Muscle layer of duodenum (tissue), 2 donors: ENCODE measurements at regions not wholly inside any gene's neighbourhood (a gene's known extent, or its start where the extent isn't known, plus 50 kb on each side); places are given as distances from the start of the nearest gene placed in this dataset.
"Not testable (repeated sequence)": the region's sequence is repeated elsewhere in the genome, so short reads cannot be mapped to it uniquely, and the experiment has no call there.

Experiments
- H3K27ac ChIP-seq: one replicate; pipeline ENCODE4 v1.7.0; 2013; ENCODE audit warnings: mild to moderate bottlenecking, low read length
- H3K27me3 ChIP-seq: one replicate; pipeline ENCODE4 v1.7.0; 2013; ENCODE audit warnings: low read depth, mild to moderate bottlenecking, control low read depth, low read length
- H3K36me3 ChIP-seq, 2 donors: one replicate each; pipeline ENCODE4 v1.7.0; 2013; ENCODE audit warnings: low read length in 2 of 2, control low read depth in 1 of 2, mild to moderate bottlenecking in 1 of 2; ENCODE audit not compliant: insufficient read depth in 2 of 2, control insufficient read depth in 1 of 2
- H3K4me1 ChIP-seq, 2 donors: one replicate each; pipeline ENCODE4 v1.7.0; 2013; ENCODE audit warnings: low read length in 2 of 2, mild to moderate bottlenecking in 2 of 2, control low read depth in 1 of 2, moderate library complexity in 1 of 2; ENCODE audit not compliant: insufficient read depth in 2 of 2, control insufficient read depth in 1 of 2
- H3K4me3 ChIP-seq, 2 donors: one replicate each; pipeline ENCODE4 v1.7.0; 2013; ENCODE audit warnings: low read length in 2 of 2, low read depth in 1 of 2, mild to moderate bottlenecking in 1 of 2
- H3K9me3 ChIP-seq, 2 donors: one replicate each; pipeline ENCODE4 v1.7.0; 2013; ENCODE audit warnings: low read length in 2 of 2, control low read depth in 1 of 2, mild to moderate bottlenecking in 1 of 2; ENCODE audit not compliant: control insufficient read depth in 1 of 2
- donor health status: healthy.

- H3K4me3 ChIP-seq = no peak overlapping the region
- no peaks in the 10 kb centered on the region for H3K27me3 ChIP-seq
- H3K4me1 ChIP-seq = no peaks in the 10 kb centered on the region
- H3K27ac ChIP-seq = no peak overlapping the region
- no peaks in the 10 kb centered on the region for H3K36me3 ChIP-seq
- peaks cover 0 to 3% of the 10 kb centered on the region in 2 donors for H3K9me3 ChIP-seq
Measured at GRCh38 chr18:22745966-22746365, 187.2 kb upstream of the RBBP8 start.

GRCh38 chr18:22752014-22752413 lies 181.1 kb upstream of the RBBP8 start:
- H3K4me1 ChIP-seq = no peaks in the 10 kb centered on the region
- no peak overlapping the region for H3K4me3 ChIP-seq
- H3K9me3 ChIP-seq = no peaks in the 10 kb centered on the region
- H3K36me3 ChIP-seq = no peaks in the 10 kb centered on the region
- H3K27me3 ChIP-seq = no peaks in the 10 kb centered on the region
- H3K27ac ChIP-seq = no peak overlapping the region

- Histone ChIP-seq H3K4me1 (no peaks in the 10 kb centered on the region), H3K4me3 (no peak overlapping the region), H3K36me3 (no peaks in the 10 kb centered on the region), H3K27me3 (no peaks in the 10 kb centered on the region), H3K27ac (no peak overlapping the region), H3K9me3 (no peaks in the 10 kb centered on the region)
Measured at GRCh38 chr18:22753130-22753831, 179.8 kb upstream of the RBBP8 start.

GRCh38 chr18:22764005-22764404 lies 169.1 kb upstream of the RBBP8 start:
- not testable (repeated sequence) for H3K9me3 ChIP-seq, H3K27ac ChIP-seq, H3K4me1 ChIP-seq, H3K4me3 ChIP-seq, H3K36me3 ChIP-seq, H3K27me3 ChIP-seq

- Histone ChIP-seq H3K27ac (no peak overlapping the region), H3K4me3 (no peak overlapping the region), H3K27me3 (no peaks in the 10 kb centered on the region), H3K36me3 (no peaks in the 10 kb centered on the region), H3K4me1 (no peaks in the 10 kb centered on the region), H3K9me3 (peaks cover 0 to under 1% of the 10 kb centered on the region in 2 donors)
Measured at GRCh38 chr18:22765896-22766295, 167.2 kb upstream of the RBBP8 start.

- H3K27ac ChIP-seq = no peak overlapping the region
- H3K4me1 ChIP-seq = no peaks in the 10 kb centered on the region
- no peaks in the 10 kb centered on the region for H3K27me3 ChIP-seq
- H3K4me3 ChIP-seq = no peak overlapping the region
- no peaks in the 10 kb centered on the region for H3K36me3 ChIP-seq
- H3K9me3 ChIP-seq = peaks cover 0 to 2% of the 10 kb centered on the region in 2 donors
Measured at GRCh38 chr18:22767653-22768052, 165.5 kb upstream of the RBBP8 start.

- no peak overlapping the region for H3K4me3 ChIP-seq
- no peaks in the 10 kb centered on the region for H3K27me3 ChIP-seq
- peaks cover 0 to 2% of the 10 kb centered on the region in 2 donors for H3K9me3 ChIP-seq
- no peak overlapping the region for H3K27ac ChIP-seq
- peaks cover 0 to 5% of the 10 kb centered on the region in 2 donors for H3K4me1 ChIP-seq
- H3K36me3 ChIP-seq = no peaks in the 10 kb centered on the region
Measured at GRCh38 chr18:22773944-22774343, 159.2 kb upstream of the RBBP8 start.

- Histone ChIP-seq H3K36me3 (no peaks in the 10 kb centered on the region), H3K4me1 (peaks cover 0 to 2% of the 10 kb centered on the region in 2 donors), H3K27ac (no peak overlapping the region), H3K4me3 (no peak overlapping the region), H3K27me3 (no peaks in the 10 kb centered on the region), H3K9me3 (no peaks in the 10 kb centered on the region)
Measured at GRCh38 chr18:22778996-22779395, 154.1 kb upstream of the RBBP8 start.

- no peaks in the 10 kb centered on the region for H3K27me3 ChIP-seq
- H3K36me3 ChIP-seq = no peaks in the 10 kb centered on the region
- no peak overlapping the region for H3K27ac ChIP-seq
- H3K4me1 ChIP-seq = no peaks in the 10 kb centered on the region
- no peak overlapping the region for H3K4me3 ChIP-seq
- H3K9me3 ChIP-seq = no peaks in the 10 kb centered on the region
Measured at GRCh38 chr18:22783245-22783644, 149.9 kb upstream of the RBBP8 start.

GRCh38 chr18:22783662-22784076 lies 149.5 kb upstream of the RBBP8 start:
- Histone ChIP-seq H3K4me1 (no peaks in the 10 kb centered on the region), H3K27ac (no peak overlapping the region), H3K27me3 (no peaks in the 10 kb centered on the region), H3K9me3 (no peaks in the 10 kb centered on the region), H3K36me3 (no peaks in the 10 kb centered on the region), H3K4me3 (no peak overlapping the region)

GRCh38 chr18:22789052-22789451 lies 144.1 kb upstream of the RBBP8 start:
- Histone ChIP-seq H3K4me3 (no peak overlapping the region), H3K9me3 (no peaks in the 10 kb centered on the region), H3K36me3 (no peaks in the 10 kb centered on the region), H3K27ac (no peak overlapping the region), H3K4me1 (no peaks in the 10 kb centered on the region), H3K27me3 (no peaks in the 10 kb centered on the region)

- Histone ChIP-seq H3K36me3 (no peaks in the 10 kb centered on the region), H3K4me3 (no peak overlapping the region), H3K27ac (no peak overlapping the region), H3K4me1 (no peaks in the 10 kb centered on the region), H3K9me3 (no peaks in the 10 kb centered on the region), H3K27me3 (no peaks in the 10 kb centered on the region)
Measured at GRCh38 chr18:22789600-22789999, 143.5 kb upstream of the RBBP8 start.
